H9 (cell line): ENCODE measurements at regions not wholly inside any gene's neighbourhood (a gene's known extent, or its start where the extent isn't known, plus 50 kb on each side); places are given as distances from the start of the nearest gene placed in this dataset.

Source experiments
- DNase-seq: peaks from one replicate; pipeline ENCODE4 v3.0.0-alpha.2; 2017
- H2AFZ ChIP-seq: one replicate; pipeline ENCODE4 v1.6.1; 2013; ENCODE audit warnings: mild to moderate bottlenecking, low read length, control low read depth, moderate library complexity
- H2AK5ac ChIP-seq: 2 replicates; pipeline ENCODE4 v1.6.1; 2013; ENCODE audit warnings: low read length, control low read depth, mixed read lengths; ENCODE audit not compliant: insufficient read length
- H2BK120ac ChIP-seq: one replicate; pipeline ENCODE4 v1.6.1; 2013; ENCODE audit warnings: low read depth, mild to moderate bottlenecking, low read length, control low read depth, inconsistent platforms; ENCODE audit not compliant: poor library complexity, severe bottlenecking
- H2BK12ac ChIP-seq: 2 replicates; pipeline ENCODE4 v1.6.1; 2013; ENCODE audit warnings: low read length, control low read depth, mixed read lengths, low read depth; ENCODE audit not compliant: insufficient read length
- H2BK15ac ChIP-seq: 2 replicates; pipeline ENCODE4 v1.6.1; 2013; ENCODE audit warnings: low read depth, low read length, control low read depth
- H2BK20ac ChIP-seq: one replicate; pipeline ENCODE4 v1.6.1; 2013; ENCODE audit warnings: low read depth, mild to moderate bottlenecking, low read length, control low read depth, inconsistent platforms; ENCODE audit not compliant: poor library complexity, severe bottlenecking
- H2BK5ac ChIP-seq: 2 replicates; pipeline ENCODE4 v1.6.1; 2013; ENCODE audit warnings: low read length, control low read depth, mixed read lengths; ENCODE audit not compliant: insufficient read length
- H3K14ac ChIP-seq: 2 replicates; pipeline ENCODE4 v1.6.1; 2013; ENCODE audit warnings: low read length, control low read depth; ENCODE audit not compliant: insufficient read depth
- H3K18ac ChIP-seq: 2 replicates; pipeline ENCODE4 v1.6.1; 2013; ENCODE audit warnings: low read depth, mild to moderate bottlenecking, mixed read lengths, low read length, control low read depth; ENCODE audit not compliant: insufficient read length
- H3K23ac ChIP-seq: 2 replicates; pipeline ENCODE4 v1.6.1; 2013; ENCODE audit warnings: low read length, control low read depth, mixed read lengths, low read depth; ENCODE audit not compliant: insufficient read length
- H3K23me2 ChIP-seq: 2 replicates; pipeline ENCODE4 v1.6.1; 2013; ENCODE audit warnings: low read depth, mild to moderate bottlenecking, mixed read lengths, low read length, control low read depth; ENCODE audit not compliant: insufficient read length, poor library complexity, severe bottlenecking
- H3K27ac ChIP-seq: 2 replicates; pipeline ENCODE4 v1.5.1; 2013; ENCODE audit warnings: low read length, control low read depth, mixed read lengths, low read depth; ENCODE audit not compliant: insufficient read length
- H3K27me3 ChIP-seq: 2 replicates; pipeline ENCODE4 v1.6.1; 2013; ENCODE audit warnings: low read length, control low read depth, inconsistent platforms; ENCODE audit not compliant: insufficient read depth
- H3K4ac ChIP-seq: 2 replicates; pipeline ENCODE4 v1.6.1; 2013; ENCODE audit warnings: low read depth, mild to moderate bottlenecking, control low read depth, inconsistent platforms, low read length, moderate library complexity
- H3K4me1 ChIP-seq: 2 replicates; pipeline ENCODE4 v1.6.1; 2013; ENCODE audit warnings: low read length, control low read depth, inconsistent platforms; ENCODE audit not compliant: insufficient read depth
- H3K4me2 ChIP-seq: 2 replicates; pipeline ENCODE4 v1.6.1; 2013; ENCODE audit warnings: low read length, control low read depth, mixed read lengths; ENCODE audit not compliant: insufficient read length, insufficient read depth
- H3K56ac ChIP-seq: 2 replicates; pipeline ENCODE4 v1.6.1; 2013; ENCODE audit warnings: low read depth, mild to moderate bottlenecking, mixed read lengths, low read length, control low read depth; ENCODE audit not compliant: insufficient read length
- H3K79me1 ChIP-seq: 2 replicates; pipeline ENCODE4 v1.6.1; 2013; ENCODE audit warnings: low read depth, mild to moderate bottlenecking, moderate library complexity, low read length, control low read depth, inconsistent platforms; ENCODE audit not compliant: insufficient read depth, poor library complexity, severe bottlenecking
- H3K79me2 ChIP-seq: 2 replicates; pipeline ENCODE4 v1.6.1; 2013; ENCODE audit warnings: low read length, control low read depth, inconsistent platforms; ENCODE audit not compliant: insufficient read depth
- H3K9ac ChIP-seq: 2 replicates; pipeline ENCODE4 v1.6.1; 2013; ENCODE audit warnings: low read length, control low read depth, mixed read lengths; ENCODE audit not compliant: insufficient read length; ENCODE audit errors: extremely low read depth
- H3K9me3 ChIP-seq: one replicate; pipeline ENCODE4 v1.6.1; 2013; ENCODE audit warnings: low read depth, low read length, inconsistent platforms; ENCODE audit not compliant: control insufficient read depth
- H3T11ph ChIP-seq: one replicate; pipeline ENCODE4 v1.6.1; 2013; ENCODE audit warnings: mild to moderate bottlenecking, low read length, control low read depth, inconsistent platforms
- H4K20me1 ChIP-seq: one replicate; pipeline ENCODE4 v1.6.1; 2013; ENCODE audit not compliant: control insufficient read depth, insufficient read length, insufficient read depth
- H4K5ac ChIP-seq: 2 replicates; pipeline ENCODE4 v1.6.1; 2013; ENCODE audit warnings: low read depth, mild to moderate bottlenecking, mixed read lengths, low read length, control low read depth; ENCODE audit not compliant: insufficient read length
- H4K8ac ChIP-seq: replicated peaks from 2 replicates; pipeline ENCODE4 v1.6.1; 2013; ENCODE audit warnings: low read length, control low read depth, mixed read lengths, low read depth; ENCODE audit not compliant: insufficient read length
- H4K91ac ChIP-seq: 2 replicates; pipeline ENCODE4 v1.6.1; 2013; ENCODE audit warnings: low read depth, mild to moderate bottlenecking, moderate library complexity, mixed read lengths, low read length, control low read depth; ENCODE audit not compliant: insufficient read length
- H3K27ac Mint-ChIP-seq, 3 experiments: 2 replicates in 2 of 3; 3 replicates in 1 of 3; pipeline ENCODE4 v1.8.0; 2020 to 2021; ENCODE audit warnings: mixed read lengths in 3 of 3, mild to moderate bottlenecking in 1 of 3, moderate library complexity in 1 of 3
- H3K27me3 Mint-ChIP-seq: 2 replicates; pipeline ENCODE4 v1.8.0; 2021; ENCODE audit warnings: low read depth, mild to moderate bottlenecking, moderate library complexity, mixed read lengths
- H3K36me3 Mint-ChIP-seq, 3 experiments: 2 replicates in 2 of 3; 3 replicates in 1 of 3; pipeline ENCODE4 v1.8.0; 2020 to 2021; ENCODE audit warnings: low read depth in 3 of 3, mixed read lengths in 3 of 3; ENCODE audit not compliant: insufficient read depth in 1 of 3
- H3K4me1 Mint-ChIP-seq, 2 experiments: 2 replicates each; pipeline ENCODE4 v1.8.0; 2020; ENCODE audit warnings: mixed read lengths in 2 of 2
- H3K4me3 Mint-ChIP-seq, 2 experiments: 2 replicates in 1 of 2; 3 replicates in 1 of 2; pipeline ENCODE4 v1.8.0; 2020 to 2021; ENCODE audit warnings: mild to moderate bottlenecking in 2 of 2, mixed read lengths in 2 of 2, moderate library complexity in 1 of 2
- H3K9me3 Mint-ChIP-seq, 2 experiments: 2 replicates in 1 of 2; 3 replicates in 1 of 2; pipeline ENCODE4 v1.8.0; 2020; ENCODE audit warnings: mild to moderate bottlenecking in 2 of 2, mixed read lengths in 2 of 2, moderate library complexity in 1 of 2
- CTCF ChIP-seq: fragments of 200-600 bp; sonication (generic); conservative IDR thresholded peaks from 3 replicates; pipeline ENCODE4 v1.8.0; 2021; ENCODE audit warnings: antibody characterized with exemption, mild to moderate bottlenecking
- WGBS: extraction: QIAGEN DNeasy Blood & Tissue Kit; methylation state at CpG from one replicate; pipeline ENCODE4 v1.1.7; 2013; ENCODE audit warnings: missing lambda C conversion rate, low lambda C conversion rate, mixed read lengths; ENCODE audit not compliant: insufficient read length; ENCODE audit errors: extremely low coverage; 5-methylcytosine and 5-hydroxymethylcytosine counted together

DNA sequence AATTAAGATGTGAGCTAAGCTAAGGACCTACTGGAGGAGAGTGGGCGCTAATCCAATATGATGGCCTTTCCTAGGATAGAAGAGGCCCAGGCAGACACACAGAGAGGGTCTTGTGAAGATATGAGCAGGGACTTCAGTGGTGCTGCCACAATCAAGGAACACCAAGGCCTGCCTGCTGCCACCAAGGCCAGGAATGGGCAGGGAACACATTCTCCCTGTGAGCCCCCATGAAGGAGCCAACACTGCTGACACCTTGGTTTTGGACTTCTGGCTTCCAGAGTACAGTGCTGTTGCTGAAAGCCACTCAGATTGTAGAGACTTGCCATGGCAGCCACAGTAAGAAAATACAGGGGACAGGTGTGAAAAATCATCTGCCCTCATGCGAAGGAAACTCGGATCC lies 73.1 kb upstream of the IRX1 start:
- H3K27ac Mint-ChIP-seq, result no peak overlapping the region
- H3K4me1 ChIP-seq, result no peaks in the 10 kb centered on the region
- no peak overlapping the region for H2AFZ ChIP-seq
- H3K4me1 Mint-ChIP-seq, result peaks cover 4 to 8% of the 10 kb centered on the region in 2 experiments
- H3K27ac ChIP-seq, result no peak overlapping the region
- no peak overlapping the region for H3K4me3 Mint-ChIP-seq
- H3K27me3 Mint-ChIP-seq, result no peaks in the 10 kb centered on the region; the same call in none of the 2 replicates
- H4K20me1 ChIP-seq, result no peaks in the 10 kb centered on the region
- no peak overlapping the region for H2BK12ac ChIP-seq
- H2BK5ac ChIP-seq, result no peak overlapping the region
- H4K5ac ChIP-seq, result no peak overlapping the region
- no peaks in the 10 kb centered on the region for H3K23me2 ChIP-seq
- no peak overlapping the region for H3T11ph ChIP-seq
- H3K23ac ChIP-seq, result no peak overlapping the region
- H2BK120ac ChIP-seq, result no peak overlapping the region
- peaks cover 0 to 5% (median 2%) of the 10 kb centered on the region in 3 experiments; a peak in 3 of 7 replicates for H3K36me3 Mint-ChIP-seq
- no peak overlapping the region for H3K9ac ChIP-seq
- H2BK20ac ChIP-seq, result no peak overlapping the region
- H3K56ac ChIP-seq, result no peak overlapping the region
- no CpG with 5 or more reads among the region's 3 CpGs for WGBS
- H3K9me3 ChIP-seq, result no peaks in the 10 kb centered on the region
- H3K27me3 ChIP-seq, result no peaks in the 10 kb centered on the region
- H3K18ac ChIP-seq, result no peak overlapping the region
- no peak overlapping the region for H3K4me2 ChIP-seq
- no peak overlapping the region for H4K8ac ChIP-seq
- DNase-seq, result no peak
- no peak overlapping the region for H3K14ac ChIP-seq
- H4K91ac ChIP-seq, result no peak overlapping the region
- H3K9me3 Mint-ChIP-seq, result peaks cover 5 to 13% of the 10 kb centered on the region in 2 experiments; a peak in 3 of 5 replicates
- H3K79me1 ChIP-seq, result no peaks in the 10 kb centered on the region
- no peak overlapping the region for H2BK15ac ChIP-seq
- no peak for TF ChIP-seq CTCF
- H3K4ac ChIP-seq, result no peak overlapping the region
- H2AK5ac ChIP-seq, result no peak overlapping the region
- no peaks in the 10 kb centered on the region for H3K79me2 ChIP-seq
